ENCODE measurements at regions not wholly inside any gene's neighbourhood (a gene's known extent, or its start where the extent isn't known, plus 50 kb on each side); places are given as distances from the start of the nearest gene placed in this dataset.

GRCh38 chr10:36211856-36212255 lies 569.8 kb upstream of the FZD8 start:
- intact Hi-C loops (cut with micrococcal nuclease; ENCODE audit: unreplicated experiment): loop anchor here (10.0 kb wide), 1 partner anchor 57 kb away; no protein-coding TSS in a partner anchor
- Histone ChIP-seq H3K27ac (ENCODE audit: low read depth, low read length, poor library complexity, severe bottlenecking) (no peak overlapping the region), H3K36me3 (ENCODE audit: insufficient read depth, low read length, poor library complexity, severe bottlenecking) (no peaks in the 10 kb centered on the region), H3K9me3 (ENCODE audit: low read depth, low read length, poor library complexity, severe bottlenecking) (no peaks in the 10 kb centered on the region), H3K27me3 (replicated peaks; ENCODE audit: insufficient read depth, low read depth, low read length, poor library complexity) (no peaks in the 10 kb centered on the region), H3K4me1 (ENCODE audit: insufficient read depth, low read length, poor library complexity, severe bottlenecking) (no peaks in the 10 kb centered on the region), H3K4me3 (ENCODE audit: low read depth, low read length, poor library complexity, severe bottlenecking) (no peak overlapping the region)
- no TSS peak for BruUV-seq (replicated peaks)
- ChIA-PET POLR2A (ENCODE audit: low non-redundant PET) (no interaction called here), CTCF (no interaction called here)
- DNase-seq (ENCODE audit: low spot score): no peak
- TF ChIP-seq EZH2 (IDR thresholded peaks at IDR 0.05; ENCODE audit: borderline replicate concordance, low read depth, low read length, poor library complexity, severe bottlenecking): no peak
- TF ChIP-seq, protein P1, sequence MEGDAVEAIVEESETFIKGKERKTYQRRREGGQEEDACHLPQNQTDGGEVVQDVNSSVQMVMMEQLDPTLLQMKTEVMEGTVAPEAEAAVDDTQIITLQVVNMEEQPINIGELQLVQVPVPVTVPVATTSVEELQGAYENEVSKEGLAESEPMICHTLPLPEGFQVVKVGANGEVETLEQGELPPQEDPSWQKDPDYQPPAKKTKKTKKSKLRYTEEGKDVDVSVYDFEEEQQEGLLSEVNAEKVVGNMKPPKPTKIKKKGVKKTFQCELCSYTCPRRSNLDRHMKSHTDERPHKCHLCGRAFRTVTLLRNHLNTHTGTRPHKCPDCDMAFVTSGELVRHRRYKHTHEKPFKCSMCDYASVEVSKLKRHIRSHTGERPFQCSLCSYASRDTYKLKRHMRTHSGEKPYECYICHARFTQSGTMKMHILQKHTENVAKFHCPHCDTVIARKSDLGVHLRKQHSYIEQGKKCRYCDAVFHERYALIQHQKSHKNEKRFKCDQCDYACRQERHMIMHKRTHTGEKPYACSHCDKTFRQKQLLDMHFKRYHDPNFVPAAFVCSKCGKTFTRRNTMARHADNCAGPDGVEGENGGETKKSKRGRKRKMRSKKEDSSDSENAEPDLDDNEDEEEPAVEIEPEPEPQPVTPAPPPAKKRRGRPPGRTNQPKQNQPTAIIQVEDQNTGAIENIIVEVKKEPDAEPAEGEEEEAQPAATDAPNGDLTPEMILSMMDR (conservative IDR thresholded peaks at IDR 0.05; ENCODE audit: low read depth, low read length): no peak

DNA sequence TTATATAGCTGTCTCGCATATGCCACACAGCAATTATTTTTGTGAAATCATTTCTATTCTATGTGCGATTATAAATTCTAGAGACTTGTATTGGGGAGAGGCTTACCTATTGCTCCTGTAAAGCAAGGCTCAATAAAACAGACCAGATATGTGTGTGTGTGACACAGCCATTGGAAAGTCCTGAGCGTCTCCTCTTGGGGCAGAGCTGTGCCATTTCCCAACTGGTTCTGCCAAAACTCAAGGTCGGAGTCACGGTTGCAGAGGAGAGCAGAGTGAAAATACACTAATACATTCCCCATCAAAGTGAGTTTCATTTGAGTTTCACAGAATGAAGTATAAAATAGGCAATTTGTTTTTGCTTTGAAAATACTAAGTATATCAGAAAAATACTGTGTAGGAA lies 567.4 kb upstream of the FZD8 start:
- Histone ChIP-seq H3K4me3 (ENCODE audit: low read depth, low read length, poor library complexity, severe bottlenecking) (no peak overlapping the region), H3K27me3 (replicated peaks; ENCODE audit: insufficient read depth, low read depth, low read length, poor library complexity) (no peaks in the 10 kb centered on the region), H3K4me1 (ENCODE audit: insufficient read depth, low read length, poor library complexity, severe bottlenecking) (no peaks in the 10 kb centered on the region), H3K27ac (ENCODE audit: low read depth, low read length, poor library complexity, severe bottlenecking) (no peak overlapping the region), H3K9me3 (ENCODE audit: low read depth, low read length, poor library complexity, severe bottlenecking) (no peaks in the 10 kb centered on the region), H3K36me3 (ENCODE audit: insufficient read depth, low read length, poor library complexity, severe bottlenecking) (no peaks in the 10 kb centered on the region)
- CTCF ChIA-PET: no interaction called here
- no TSS peak for BruUV-seq (replicated peaks)
- POLR2A ChIA-PET (ENCODE audit: low non-redundant PET): no interaction called here
- TF ChIP-seq EZH2 (IDR thresholded peaks at IDR 0.05; ENCODE audit: borderline replicate concordance, low read depth, low read length, poor library complexity, severe bottlenecking): no peak
- TF ChIP-seq, protein P1 (conservative IDR thresholded peaks at IDR 0.05; ENCODE audit: low read depth, low read length): no peak
- intact Hi-C loops (cut with micrococcal nuclease; ENCODE audit: unreplicated experiment): no loop called here
- DNase-seq (ENCODE audit: low spot score): no peak

DNA sequence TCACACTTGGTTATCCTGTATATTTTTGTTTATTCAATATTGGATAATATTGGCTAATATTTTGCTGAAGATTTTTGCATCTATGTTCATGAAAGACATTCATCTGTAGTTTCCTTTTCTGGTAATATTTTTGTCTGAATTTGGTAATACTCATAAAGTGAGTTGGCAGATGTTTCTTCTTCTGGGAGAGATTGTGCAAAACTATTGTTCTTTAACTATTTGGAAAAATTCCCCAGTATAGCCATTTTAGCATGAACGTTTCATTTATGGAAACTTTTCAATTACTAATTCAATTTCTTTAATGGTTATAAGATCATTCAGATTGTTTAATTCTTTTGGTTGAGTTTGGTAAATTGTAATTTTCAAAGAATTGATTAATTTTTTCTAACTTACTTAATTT lies 560.8 kb upstream of the FZD8 start:
- Histone ChIP-seq H3K36me3 (ENCODE audit: insufficient read depth, low read length, poor library complexity, severe bottlenecking) (no peaks in the 10 kb centered on the region), H3K4me1 (ENCODE audit: insufficient read depth, low read length, poor library complexity, severe bottlenecking) (no peaks in the 10 kb centered on the region), H3K9me3 (ENCODE audit: low read depth, low read length, poor library complexity, severe bottlenecking) (no peaks in the 10 kb centered on the region), H3K27ac (ENCODE audit: low read depth, low read length, poor library complexity, severe bottlenecking) (no peak overlapping the region), H3K4me3 (ENCODE audit: low read depth, low read length, poor library complexity, severe bottlenecking) (no peak overlapping the region), H3K27me3 (replicated peaks; ENCODE audit: insufficient read depth, low read depth, low read length, poor library complexity) (no peaks in the 10 kb centered on the region)
- intact Hi-C loops (cut with micrococcal nuclease; ENCODE audit: unreplicated experiment): no loop called here
- BruUV-seq (replicated peaks): no TSS peak
- DNase-seq (ENCODE audit: low spot score): no peak
- TF ChIP-seq EZH2 (IDR thresholded peaks at IDR 0.05; ENCODE audit: borderline replicate concordance, low read depth, low read length, poor library complexity, severe bottlenecking): no peak
- TF ChIP-seq, protein P1 (conservative IDR thresholded peaks at IDR 0.05; ENCODE audit: low read depth, low read length): no peak
- POLR2A ChIA-PET (ENCODE audit: low non-redundant PET): no interaction called here
- CTCF ChIA-PET: no interaction called here

All from A673 (cell line).